ENCODE measurements at regions not wholly inside any gene's neighbourhood (a gene's known extent, or its start where the extent isn't known, plus 50 kb on each side); places are given as distances from the start of the nearest gene placed in this dataset.

DNA sequence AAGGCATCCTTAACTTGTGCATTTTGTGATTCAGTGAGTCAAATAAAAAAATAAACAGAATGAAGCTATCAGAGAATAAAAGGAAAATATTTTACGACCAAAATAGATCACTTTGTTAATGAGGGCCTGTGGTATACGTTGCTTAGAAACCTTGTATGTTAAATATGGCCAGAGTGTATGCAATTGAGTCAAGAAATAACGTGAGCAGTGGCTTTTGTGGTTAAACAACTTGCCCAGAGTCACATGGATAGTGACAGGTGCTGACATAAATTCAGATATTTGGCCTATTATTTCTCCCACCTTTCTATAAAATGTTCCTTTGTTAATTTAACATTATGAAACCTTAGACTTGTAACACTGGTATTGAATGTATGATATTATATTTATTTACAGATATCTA lies 393.4 kb downstream of the PABPC4L start (continued):
- TF ChIP-seq, protein P1, sequence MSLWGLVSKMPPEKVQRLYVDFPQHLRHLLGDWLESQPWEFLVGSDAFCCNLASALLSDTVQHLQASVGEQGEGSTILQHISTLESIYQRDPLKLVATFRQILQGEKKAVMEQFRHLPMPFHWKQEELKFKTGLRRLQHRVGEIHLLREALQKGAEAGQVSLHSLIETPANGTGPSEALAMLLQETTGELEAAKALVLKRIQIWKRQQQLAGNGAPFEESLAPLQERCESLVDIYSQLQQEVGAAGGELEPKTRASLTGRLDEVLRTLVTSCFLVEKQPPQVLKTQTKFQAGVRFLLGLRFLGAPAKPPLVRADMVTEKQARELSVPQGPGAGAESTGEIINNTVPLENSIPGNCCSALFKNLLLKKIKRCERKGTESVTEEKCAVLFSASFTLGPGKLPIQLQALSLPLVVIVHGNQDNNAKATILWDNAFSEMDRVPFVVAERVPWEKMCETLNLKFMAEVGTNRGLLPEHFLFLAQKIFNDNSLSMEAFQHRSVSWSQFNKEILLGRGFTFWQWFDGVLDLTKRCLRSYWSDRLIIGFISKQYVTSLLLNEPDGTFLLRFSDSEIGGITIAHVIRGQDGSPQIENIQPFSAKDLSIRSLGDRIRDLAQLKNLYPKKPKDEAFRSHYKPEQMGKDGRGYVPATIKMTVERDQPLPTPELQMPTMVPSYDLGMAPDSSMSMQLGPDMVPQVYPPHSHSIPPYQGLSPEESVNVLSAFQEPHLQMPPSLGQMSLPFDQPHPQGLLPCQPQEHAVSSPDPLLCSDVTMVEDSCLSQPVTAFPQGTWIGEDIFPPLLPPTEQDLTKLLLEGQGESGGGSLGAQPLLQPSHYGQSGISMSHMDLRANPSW (CRISPR knock-in tag; conservative IDR thresholded peaks at IDR 0.05; ENCODE audit: low read depth): no peak
- TF ChIP-seq NR1H2 (CRISPR knock-in tag; IDR thresholded peaks at IDR 0.05): no peak
- TF ChIP-seq ATF1 (CRISPR knock-in tag; IDR thresholded peaks at IDR 0.05): no peak
- TF ChIP-seq, protein P2, sequence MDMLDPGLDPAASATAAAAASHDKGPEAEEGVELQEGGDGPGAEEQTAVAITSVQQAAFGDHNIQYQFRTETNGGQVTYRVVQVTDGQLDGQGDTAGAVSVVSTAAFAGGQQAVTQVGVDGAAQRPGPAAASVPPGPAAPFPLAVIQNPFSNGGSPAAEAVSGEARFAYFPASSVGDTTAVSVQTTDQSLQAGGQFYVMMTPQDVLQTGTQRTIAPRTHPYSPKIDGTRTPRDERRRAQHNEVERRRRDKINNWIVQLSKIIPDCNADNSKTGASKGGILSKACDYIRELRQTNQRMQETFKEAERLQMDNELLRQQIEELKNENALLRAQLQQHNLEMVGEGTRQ (CRISPR knock-in tag; IDR thresholded peaks at IDR 0.05): no peak
- TF ChIP-seq, protein P3, sequence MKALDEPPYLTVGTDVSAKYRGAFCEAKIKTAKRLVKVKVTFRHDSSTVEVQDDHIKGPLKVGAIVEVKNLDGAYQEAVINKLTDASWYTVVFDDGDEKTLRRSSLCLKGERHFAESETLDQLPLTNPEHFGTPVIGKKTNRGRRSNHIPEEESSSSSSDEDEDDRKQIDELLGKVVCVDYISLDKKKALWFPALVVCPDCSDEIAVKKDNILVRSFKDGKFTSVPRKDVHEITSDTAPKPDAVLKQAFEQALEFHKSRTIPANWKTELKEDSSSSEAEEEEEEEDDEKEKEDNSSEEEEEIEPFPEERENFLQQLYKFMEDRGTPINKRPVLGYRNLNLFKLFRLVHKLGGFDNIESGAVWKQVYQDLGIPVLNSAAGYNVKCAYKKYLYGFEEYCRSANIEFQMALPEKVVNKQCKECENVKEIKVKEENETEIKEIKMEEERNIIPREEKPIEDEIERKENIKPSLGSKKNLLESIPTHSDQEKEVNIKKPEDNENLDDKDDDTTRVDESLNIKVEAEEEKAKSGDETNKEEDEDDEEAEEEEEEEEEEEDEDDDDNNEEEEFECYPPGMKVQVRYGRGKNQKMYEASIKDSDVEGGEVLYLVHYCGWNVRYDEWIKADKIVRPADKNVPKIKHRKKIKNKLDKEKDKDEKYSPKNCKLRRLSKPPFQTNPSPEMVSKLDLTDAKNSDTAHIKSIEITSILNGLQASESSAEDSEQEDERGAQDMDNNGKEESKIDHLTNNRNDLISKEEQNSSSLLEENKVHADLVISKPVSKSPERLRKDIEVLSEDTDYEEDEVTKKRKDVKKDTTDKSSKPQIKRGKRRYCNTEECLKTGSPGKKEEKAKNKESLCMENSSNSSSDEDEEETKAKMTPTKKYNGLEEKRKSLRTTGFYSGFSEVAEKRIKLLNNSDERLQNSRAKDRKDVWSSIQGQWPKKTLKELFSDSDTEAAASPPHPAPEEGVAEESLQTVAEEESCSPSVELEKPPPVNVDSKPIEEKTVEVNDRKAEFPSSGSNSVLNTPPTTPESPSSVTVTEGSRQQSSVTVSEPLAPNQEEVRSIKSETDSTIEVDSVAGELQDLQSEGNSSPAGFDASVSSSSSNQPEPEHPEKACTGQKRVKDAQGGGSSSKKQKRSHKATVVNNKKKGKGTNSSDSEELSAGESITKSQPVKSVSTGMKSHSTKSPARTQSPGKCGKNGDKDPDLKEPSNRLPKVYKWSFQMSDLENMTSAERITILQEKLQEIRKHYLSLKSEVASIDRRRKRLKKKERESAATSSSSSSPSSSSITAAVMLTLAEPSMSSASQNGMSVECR (CRISPR knock-in tag; IDR thresholded peaks at IDR 0.05; ENCODE audit: borderline replicate concordance): no peak

DNA sequence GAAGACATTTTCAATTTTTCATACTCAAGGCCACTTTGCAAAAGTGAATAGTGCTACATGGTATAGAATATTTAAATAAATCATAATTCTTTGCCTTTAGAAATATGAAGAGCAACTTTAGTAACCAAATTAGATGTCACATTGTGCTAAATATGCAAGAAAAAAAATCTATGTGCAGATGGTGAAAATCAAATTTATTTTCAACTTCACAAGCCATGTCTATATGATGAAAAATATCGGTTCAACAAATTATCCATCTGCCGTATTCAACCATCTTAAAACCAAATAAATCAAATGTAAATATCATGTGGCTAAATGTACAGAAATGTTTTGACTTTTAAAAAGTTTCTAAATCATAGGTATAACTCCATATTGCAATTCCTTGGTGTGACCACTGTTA lies 398.2 kb downstream of the PABPC4L start:
- CTCF ChIA-PET: no interaction called here
- ATAC-seq: no peak
- no peaks in the 10 kb centered on the region for H3K9me3 Mint-ChIP-seq
- TF ChIP-seq GRHL2 (CRISPR knock-in tag; IDR thresholded peaks at IDR 0.05; ENCODE audit: insufficient replicate concordance, severe bottlenecking): no peak
- TF ChIP-seq, protein P4, sequence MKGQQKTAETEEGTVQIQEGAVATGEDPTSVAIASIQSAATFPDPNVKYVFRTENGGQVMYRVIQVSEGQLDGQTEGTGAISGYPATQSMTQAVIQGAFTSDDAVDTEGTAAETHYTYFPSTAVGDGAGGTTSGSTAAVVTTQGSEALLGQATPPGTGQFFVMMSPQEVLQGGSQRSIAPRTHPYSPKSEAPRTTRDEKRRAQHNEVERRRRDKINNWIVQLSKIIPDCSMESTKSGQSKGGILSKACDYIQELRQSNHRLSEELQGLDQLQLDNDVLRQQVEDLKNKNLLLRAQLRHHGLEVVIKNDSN (CRISPR knock-in tag; IDR thresholded peaks at IDR 0.05): no peak
- TF ChIP-seq ATF1 (CRISPR knock-in tag; IDR thresholded peaks at IDR 0.05): no peak
- TF ChIP-seq, protein P1 (CRISPR knock-in tag; conservative IDR thresholded peaks at IDR 0.05; ENCODE audit: low read depth): no peak
- TF ChIP-seq GTF2I (CRISPR knock-in tag; conservative IDR thresholded peaks at IDR 0.05): no peak
- no peak for TF ChIP-seq ZNF219 (CRISPR knock-in tag; IDR thresholded peaks at IDR 0.05; ENCODE audit: borderline replicate concordance)
- no peak for TF ChIP-seq SP1 (CRISPR knock-in tag; conservative IDR thresholded peaks at IDR 0.05)
- TF ChIP-seq, protein P5, sequence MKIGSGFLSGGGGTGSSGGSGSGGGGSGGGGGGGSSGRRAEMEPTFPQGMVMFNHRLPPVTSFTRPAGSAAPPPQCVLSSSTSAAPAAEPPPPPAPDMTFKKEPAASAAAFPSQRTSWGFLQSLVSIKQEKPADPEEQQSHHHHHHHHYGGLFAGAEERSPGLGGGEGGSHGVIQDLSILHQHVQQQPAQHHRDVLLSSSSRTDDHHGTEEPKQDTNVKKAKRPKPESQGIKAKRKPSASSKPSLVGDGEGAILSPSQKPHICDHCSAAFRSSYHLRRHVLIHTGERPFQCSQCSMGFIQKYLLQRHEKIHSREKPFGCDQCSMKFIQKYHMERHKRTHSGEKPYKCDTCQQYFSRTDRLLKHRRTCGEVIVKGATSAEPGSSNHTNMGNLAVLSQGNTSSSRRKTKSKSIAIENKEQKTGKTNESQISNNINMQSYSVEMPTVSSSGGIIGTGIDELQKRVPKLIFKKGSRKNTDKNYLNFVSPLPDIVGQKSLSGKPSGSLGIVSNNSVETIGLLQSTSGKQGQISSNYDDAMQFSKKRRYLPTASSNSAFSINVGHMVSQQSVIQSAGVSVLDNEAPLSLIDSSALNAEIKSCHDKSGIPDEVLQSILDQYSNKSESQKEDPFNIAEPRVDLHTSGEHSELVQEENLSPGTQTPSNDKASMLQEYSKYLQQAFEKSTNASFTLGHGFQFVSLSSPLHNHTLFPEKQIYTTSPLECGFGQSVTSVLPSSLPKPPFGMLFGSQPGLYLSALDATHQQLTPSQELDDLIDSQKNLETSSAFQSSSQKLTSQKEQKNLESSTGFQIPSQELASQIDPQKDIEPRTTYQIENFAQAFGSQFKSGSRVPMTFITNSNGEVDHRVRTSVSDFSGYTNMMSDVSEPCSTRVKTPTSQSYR (CRISPR knock-in tag; IDR thresholded peaks at IDR 0.05): no peak
- TF ChIP-seq ZNF138 (CRISPR knock-in tag; conservative IDR thresholded peaks at IDR 0.05): no peak
- TF ChIP-seq ZBTB21 (CRISPR knock-in tag; IDR thresholded peaks at IDR 0.05; ENCODE audit: borderline replicate concordance): no peak
- TF ChIP-seq, protein P6, sequence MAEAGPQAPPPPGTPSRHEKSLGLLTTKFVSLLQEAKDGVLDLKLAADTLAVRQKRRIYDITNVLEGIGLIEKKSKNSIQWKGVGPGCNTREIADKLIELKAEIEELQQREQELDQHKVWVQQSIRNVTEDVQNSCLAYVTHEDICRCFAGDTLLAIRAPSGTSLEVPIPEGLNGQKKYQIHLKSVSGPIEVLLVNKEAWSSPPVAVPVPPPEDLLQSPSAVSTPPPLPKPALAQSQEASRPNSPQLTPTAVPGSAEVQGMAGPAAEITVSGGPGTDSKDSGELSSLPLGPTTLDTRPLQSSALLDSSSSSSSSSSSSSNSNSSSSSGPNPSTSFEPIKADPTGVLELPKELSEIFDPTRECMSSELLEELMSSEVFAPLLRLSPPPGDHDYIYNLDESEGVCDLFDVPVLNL (CRISPR knock-in tag; IDR thresholded peaks at IDR 0.05; ENCODE audit: borderline replicate concordance, low read depth): no peak
- TF ChIP-seq, protein P7, sequence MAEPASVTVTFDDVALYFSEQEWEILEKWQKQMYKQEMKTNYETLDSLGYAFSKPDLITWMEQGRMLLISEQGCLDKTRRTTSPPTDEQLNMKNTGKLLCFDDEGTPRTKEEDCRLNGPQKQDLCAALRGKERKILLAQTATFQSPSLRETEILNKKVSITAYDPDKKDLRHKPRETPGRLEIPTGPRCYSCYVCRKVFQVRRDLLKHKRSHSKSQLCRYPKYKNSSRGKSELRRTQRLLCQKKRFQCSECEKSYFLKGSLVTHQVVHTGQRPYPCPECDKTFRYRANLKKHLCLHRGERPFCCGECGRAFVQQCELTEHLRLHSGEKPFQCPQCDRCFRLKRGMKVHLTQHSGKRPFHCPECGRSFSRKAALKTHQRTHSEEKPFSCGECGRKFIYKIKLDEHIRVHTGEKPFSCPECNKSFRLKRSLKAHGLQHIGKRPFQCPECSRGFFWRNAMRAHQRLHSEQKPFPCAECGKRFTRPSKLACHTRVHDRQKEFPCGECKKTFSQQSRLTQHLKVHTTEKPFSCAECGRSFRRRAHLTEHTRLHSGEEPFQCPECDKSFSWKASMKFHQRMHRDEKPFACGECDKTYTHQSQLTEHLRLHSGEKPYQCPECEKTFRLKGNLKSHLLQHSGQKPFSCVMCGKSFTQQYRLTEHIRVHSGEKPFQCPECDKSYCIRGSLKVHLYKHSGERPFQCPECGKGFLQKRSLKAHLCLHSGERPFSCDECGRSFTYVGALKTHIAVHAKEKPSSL (CRISPR knock-in tag; conservative IDR thresholded peaks at IDR 0.05): no peak

More for the DNA sequence above, 398.2 kb downstream of the PABPC4L start:
- Mint-ChIP-seq H3K4me3 (no peak overlapping the region), H3K27me3 (ENCODE audit: low read depth) (no peaks in the 10 kb centered on the region), H3K36me3 (no peaks in the 10 kb centered on the region), H3K4me1 (peaks cover 13% of the 10 kb centered on the region), H3K27ac (no peak overlapping the region)
- no peak for DNase-seq (ENCODE audit: low spot score)
- POLR2A ChIA-PET: no interaction called here

All from WTC11 (cell line).